Mesothelial cell of epicardium (in vitro differentiated cells): ENCODE measurements at regions not wholly inside any gene's neighbourhood (a gene's known extent, or its start where the extent isn't known, plus 50 kb on each side); places are given as distances from the start of the nearest gene placed in this dataset.

Source experiments
- DNase-seq, 2 experiments: peaks; one replicate each; pipeline ENCODE4 v3.0.0; 2021; ENCODE audit warnings: low spot score in 2 of 2; ENCODE audit not compliant: unreplicated experiment in 2 of 2
- H3K27ac Mint-ChIP-seq: 2 replicates; pipeline ENCODE4 v1.8.0; 2021; ENCODE audit warnings: mixed read lengths
- H3K27me3 Mint-ChIP-seq: 2 replicates; pipeline ENCODE4 v1.8.0; 2021; ENCODE audit warnings: low read depth, mixed read lengths
- H3K36me3 Mint-ChIP-seq: 2 replicates; pipeline ENCODE4 v1.8.0; 2021; ENCODE audit warnings: mixed read lengths
- H3K4me1 Mint-ChIP-seq: 2 replicates; pipeline ENCODE4 v1.8.0; 2021; ENCODE audit warnings: mixed read lengths
- H3K4me3 Mint-ChIP-seq: 2 replicates; pipeline ENCODE4 v1.8.0; 2021; ENCODE audit warnings: mild to moderate bottlenecking, moderate library complexity, mixed read lengths
- H3K9me3 Mint-ChIP-seq: 2 replicates; pipeline ENCODE4 v1.8.0; 2021; ENCODE audit warnings: mixed read lengths
- TF ChIP-seq, protein P1 (sequence below): fragments of 200-600 bp; sonication (generic); IDR thresholded peaks from one replicate; pipeline ENCODE4 v1.5.0; 2021; ENCODE audit warnings: antibody characterized with exemption; ENCODE audit not compliant: unreplicated experiment

DNA sequence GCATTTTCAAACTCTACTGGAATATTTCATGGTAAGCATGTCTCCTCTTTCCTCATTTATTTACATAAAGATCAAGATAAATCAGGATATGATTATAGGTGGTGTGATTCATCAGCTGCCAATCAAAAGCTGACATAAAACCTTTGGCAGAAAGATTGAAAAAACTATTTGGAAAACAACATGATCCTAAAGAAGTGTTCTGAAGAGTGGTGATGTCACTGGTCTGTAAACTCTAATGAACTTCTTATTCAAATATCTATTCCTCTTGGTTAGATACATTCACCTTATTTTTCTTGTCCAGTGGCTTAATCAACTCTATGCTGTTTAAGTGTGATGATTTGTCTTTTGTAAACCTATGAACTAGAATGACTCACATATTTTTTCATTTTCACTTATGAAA lies 535.5 kb upstream of the CITED2 start:
- no peak overlapping the region for H3K4me3 Mint-ChIP-seq
- DNase-seq = no peak
- H3K27ac Mint-ChIP-seq = no peak overlapping the region
- TF ChIP-seq, protein P1, sequence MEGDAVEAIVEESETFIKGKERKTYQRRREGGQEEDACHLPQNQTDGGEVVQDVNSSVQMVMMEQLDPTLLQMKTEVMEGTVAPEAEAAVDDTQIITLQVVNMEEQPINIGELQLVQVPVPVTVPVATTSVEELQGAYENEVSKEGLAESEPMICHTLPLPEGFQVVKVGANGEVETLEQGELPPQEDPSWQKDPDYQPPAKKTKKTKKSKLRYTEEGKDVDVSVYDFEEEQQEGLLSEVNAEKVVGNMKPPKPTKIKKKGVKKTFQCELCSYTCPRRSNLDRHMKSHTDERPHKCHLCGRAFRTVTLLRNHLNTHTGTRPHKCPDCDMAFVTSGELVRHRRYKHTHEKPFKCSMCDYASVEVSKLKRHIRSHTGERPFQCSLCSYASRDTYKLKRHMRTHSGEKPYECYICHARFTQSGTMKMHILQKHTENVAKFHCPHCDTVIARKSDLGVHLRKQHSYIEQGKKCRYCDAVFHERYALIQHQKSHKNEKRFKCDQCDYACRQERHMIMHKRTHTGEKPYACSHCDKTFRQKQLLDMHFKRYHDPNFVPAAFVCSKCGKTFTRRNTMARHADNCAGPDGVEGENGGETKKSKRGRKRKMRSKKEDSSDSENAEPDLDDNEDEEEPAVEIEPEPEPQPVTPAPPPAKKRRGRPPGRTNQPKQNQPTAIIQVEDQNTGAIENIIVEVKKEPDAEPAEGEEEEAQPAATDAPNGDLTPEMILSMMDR = no peak
- no peaks in the 10 kb centered on the region for H3K36me3 Mint-ChIP-seq
- H3K4me1 Mint-ChIP-seq = peaks cover 8% of the 10 kb centered on the region
- no peaks in the 10 kb centered on the region for H3K27me3 Mint-ChIP-seq
- H3K9me3 Mint-ChIP-seq = peaks cover 21% of the 10 kb centered on the region

DNA sequence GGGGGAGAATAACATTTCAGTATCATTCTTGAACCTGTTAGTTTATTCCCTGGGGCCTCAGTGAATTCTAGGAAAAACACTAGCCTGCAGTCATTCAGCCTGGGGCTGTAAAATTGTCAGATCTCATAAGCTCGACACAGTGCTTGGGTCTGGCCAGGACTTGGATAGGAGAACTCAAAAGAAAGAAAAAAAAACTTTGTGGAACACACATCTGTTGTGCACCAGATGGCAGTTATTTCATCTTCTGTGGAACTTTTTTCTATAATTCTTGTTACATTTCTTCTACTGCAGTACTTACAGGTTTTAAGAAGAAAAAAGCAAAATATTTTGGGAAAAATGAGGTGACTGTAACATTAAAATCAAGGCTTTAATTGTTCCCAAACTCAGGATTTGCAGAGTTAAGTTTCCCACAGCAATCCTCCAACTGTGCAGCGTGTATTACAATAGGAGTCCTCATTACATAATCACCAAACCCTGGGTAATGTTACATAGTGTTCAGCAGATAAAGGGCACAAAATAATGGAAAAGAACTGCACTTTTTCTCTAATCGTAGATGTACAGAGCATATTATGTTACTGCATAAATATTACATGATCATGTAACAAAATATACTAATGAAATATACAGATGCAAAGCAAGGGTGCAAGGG lies 531.1 kb upstream of the CITED2 start:
- Mint-ChIP-seq H3K4me3 (no peak overlapping the region), H3K27me3 (no peaks in the 10 kb centered on the region), H3K4me1 (peaks cover 8% of the 10 kb centered on the region), H3K27ac (no peak overlapping the region), H3K9me3 (peaks cover 10% of the 10 kb centered on the region), H3K36me3 (no peaks in the 10 kb centered on the region)
- TF ChIP-seq, protein P1 = no peak
- DNase-seq = no peak

GRCh38 chr6:139904568-139904967 lies 530.1 kb upstream of the CITED2 start:
- H3K36me3 Mint-ChIP-seq = no peaks in the 10 kb centered on the region
- TF ChIP-seq, protein P1 = no peak
- H3K9me3 Mint-ChIP-seq = peaks cover 6% of the 10 kb centered on the region
- no peak for DNase-seq
- no peak overlapping the region for H3K4me3 Mint-ChIP-seq
- peaks cover 8% of the 10 kb centered on the region for H3K4me1 Mint-ChIP-seq
- no peak overlapping the region for H3K27ac Mint-ChIP-seq
- no peaks in the 10 kb centered on the region for H3K27me3 Mint-ChIP-seq

- Mint-ChIP-seq H3K27me3 (no peaks in the 10 kb centered on the region), H3K36me3 (no peaks in the 10 kb centered on the region), H3K4me1 (peaks cover 8% of the 10 kb centered on the region), H3K4me3 (no peak overlapping the region), H3K27ac (no peak overlapping the region), H3K9me3 (peaks cover 6% of the 10 kb centered on the region)
- TF ChIP-seq, protein P1 = no peak
- DNase-seq = no peak
Measured at GRCh38 chr6:139904158-139904533, 529.7 kb upstream of the CITED2 start.

- peaks cover 8% of the 10 kb centered on the region for H3K4me1 Mint-ChIP-seq
- H3K9me3 Mint-ChIP-seq = peaks cover 6% of the 10 kb centered on the region
- DNase-seq = no peak
- H3K4me3 Mint-ChIP-seq = no peak overlapping the region
- TF ChIP-seq, protein P1 = no peak
- H3K27ac Mint-ChIP-seq = no peak overlapping the region
- H3K27me3 Mint-ChIP-seq = no peaks in the 10 kb centered on the region
- no peaks in the 10 kb centered on the region for H3K36me3 Mint-ChIP-seq
Measured at GRCh38 chr6:139903411-139904157, 529.1 kb upstream of the CITED2 start.
